HCT116 (cell line): ENCODE measurements at regions not wholly inside any gene's neighbourhood (a gene's known extent, or its start where the extent isn't known, plus 50 kb on each side); places are given as distances from the start of the nearest gene placed in this dataset.

Source experiments
- ATAC-seq: fragments of 200-7000 bp; cut with Tn5 transposase; 2 replicates; pipeline ENCODE4 v1.9.1; 2020; ENCODE audit warnings: mild to moderate bottlenecking, moderate library complexity
- BruUV-seq: library from RNA; stranded (reverse); fragments of 400-500 nt; replicated peaks from 2 replicates; lab custom pipeline; 2021; lab: Mats Ljungman, UMichigan
- CTCF ChIA-PET: fragments of 300-600 bp; sonication (Branson Sonifier 250); formaldehyde crosslinking; loops from one replicate; lab custom pipeline; 2021; ENCODE audit warnings: antibody characterized with exemption; lab: Charles Lee
- POLR2A ChIA-PET: fragments of 300-600, 350-600 bp; sonication (Branson Sonifier 250); formaldehyde crosslinking; loops from one replicate; lab custom pipeline; 2021; ENCODE audit warnings: antibody characterized with exemption; lab: Charles Lee
- RAD21 ChIA-PET, 2 experiments: fragments of 300-600 bp; sonication (Branson Sonifier 250); formaldehyde crosslinking; loops; one replicate each; lab custom pipeline; 2023; ENCODE audit warnings: low total read pairs in 2 of 2; ENCODE audit not compliant: uncharacterized antibody in 2 of 2, unreplicated experiment in 2 of 2, low non-redundant PET in 1 of 2; lab: Charles Lee
- DNase-seq: peaks from one replicate; pipeline ENCODE4 v3.0.0-alpha.2; 2010; ENCODE audit warnings: low read depth, low spot score
- H2AFZ ChIP-seq: fragments of 200-600 bp; shearing (Covaris generic), sonication (generic); 2 replicates; pipeline ENCODE4 v1.6.1; 2017; ENCODE audit warnings: low read depth, mixed run types, mixed read lengths, antibody characterized with exemption, low read length; ENCODE audit not compliant: poor library complexity, severe bottlenecking
- H3K27ac ChIP-seq: 2 replicates; pipeline ENCODE4 v1.5.1; 2012; ENCODE audit warnings: low read depth, low read length
- H3K27me3 ChIP-seq: fragments of 200-600 bp; sonication (generic); 2 replicates; pipeline ENCODE4 v1.6.1; 2016; ENCODE audit warnings: mixed run types, low read length, mixed read lengths; ENCODE audit not compliant: insufficient read depth
- H3K36me3 ChIP-seq, 2 experiments: fragments of 200-500 bp in 1 of 2; fragments of 200-600 bp in 1 of 2; sonication (Bioruptor generic) in 1 of 2; sonication (generic) in 1 of 2; 2 replicates each; pipeline versions ENCODE4 v1.5.1 to v1.6.1; 2014 to 2016; ENCODE audit warnings: low read length in 2 of 2, inconsistent platforms in 1 of 2, mixed read lengths in 1 of 2, mixed run types in 1 of 2; ENCODE audit not compliant: insufficient read depth in 2 of 2, control insufficient read depth in 1 of 2
- H3K4me1 ChIP-seq, 2 experiments: fragments of 200-600 bp in 1 of 2; sonication (generic) in 1 of 2; 2 replicates each; pipeline versions ENCODE4 v1.5.1 to v1.6.1; 2012 to 2017; ENCODE audit warnings: low read length in 2 of 2, inconsistent platforms in 1 of 2, mild to moderate bottlenecking in 1 of 2, mixed read lengths in 1 of 2, mixed run types in 1 of 2, moderate library complexity in 1 of 2; ENCODE audit not compliant: insufficient read depth in 2 of 2, control insufficient read depth in 1 of 2
- H3K4me2 ChIP-seq: fragments of 200-600 bp; sonication (generic); 2 replicates; pipeline ENCODE4 v1.6.1; 2017; ENCODE audit warnings: mixed run types, low read length, mixed read lengths
- H3K4me3 ChIP-seq, 2 experiments: fragments of 200-600 bp in 1 of 2; sonication (generic) in 1 of 2; replicated peaks in 1 of 2; 2 replicates each; pipeline ENCODE4 v1.5.1; 2011 to 2016; ENCODE audit warnings: low read length in 2 of 2, control low read depth in 1 of 2, low read depth in 1 of 2, mild to moderate bottlenecking in 1 of 2, mixed read lengths in 1 of 2, mixed run types in 1 of 2
- H3K79me2 ChIP-seq: fragments of 200-600 bp; sonication (generic); 2 replicates; pipeline ENCODE4 v1.6.1; 2017; ENCODE audit warnings: mild to moderate bottlenecking, mixed run types, low read length, moderate library complexity, mixed read lengths; ENCODE audit not compliant: insufficient read depth
- H3K9ac ChIP-seq: fragments of 200-600 bp; sonication (generic); 2 replicates; pipeline ENCODE4 v1.6.1; 2016; ENCODE audit warnings: low read length, mixed read lengths
- H3K9me2 ChIP-seq: fragments of 200-600 bp; sonication (generic), shearing (Covaris generic); 2 replicates; pipeline ENCODE4 v1.6.1; 2017; ENCODE audit warnings: mixed run types, mild to moderate bottlenecking, moderate library complexity; ENCODE audit not compliant: insufficient read depth
- H3K9me3 ChIP-seq, 2 experiments: fragments of 200-500 bp in 1 of 2; fragments of 200-600 bp in 1 of 2; sonication (Bioruptor generic) in 1 of 2; sonication (generic) in 1 of 2; 2 replicates each; pipeline ENCODE4 v1.6.1; 2014 to 2017; ENCODE audit warnings: low read length in 2 of 2, mixed read lengths in 2 of 2, inconsistent platforms in 1 of 2, low read depth in 1 of 2, mild to moderate bottlenecking in 1 of 2, mixed run types in 1 of 2, moderate library complexity in 1 of 2; ENCODE audit not compliant: control insufficient read depth in 1 of 2, insufficient read depth in 1 of 2
- H4K20me1 ChIP-seq: fragments of 200-600 bp; sonication (generic), shearing (Covaris generic); 2 replicates; pipeline ENCODE4 v1.6.1; 2017; ENCODE audit warnings: mixed run types, mild to moderate bottlenecking, moderate library complexity; ENCODE audit not compliant: insufficient read depth
- ATF3 ChIP-seq: IDR thresholded peaks from 2 replicates; pipeline ENCODE4 v1.6.1; 2012
- CBX3 ChIP-seq: IDR thresholded peaks from 2 replicates; pipeline ENCODE4 v1.6.1; 2012; ENCODE audit warnings: low read depth
- CEBPB ChIP-seq: IDR thresholded peaks from 2 replicates; pipeline ENCODE4 v1.6.1; 2012; ENCODE audit warnings: low read depth
- EGR1 ChIP-seq: IDR thresholded peaks from 2 replicates; pipeline ENCODE4 v1.6.1; 2012; ENCODE audit warnings: low read depth
- ELF1 ChIP-seq: IDR thresholded peaks from 2 replicates; pipeline ENCODE4 v1.6.1; 2012; ENCODE audit warnings: low read depth, borderline replicate concordance
- FOSL1 ChIP-seq: IDR thresholded peaks from 2 replicates; pipeline ENCODE4 v1.6.1; 2012; ENCODE audit warnings: low read depth
- JUND ChIP-seq: IDR thresholded peaks from 2 replicates; pipeline ENCODE4 v1.6.1; 2012
- POLR2AphosphoS5 ChIP-seq: IDR thresholded peaks from 2 replicates; pipeline ENCODE4 v1.6.1; 2011; ENCODE audit warnings: mild to moderate bottlenecking, low read depth, low read length, moderate library complexity
- RAD21 ChIP-seq: IDR thresholded peaks from 2 replicates; pipeline ENCODE4 v1.6.1; 2012; ENCODE audit warnings: low read depth, mild to moderate bottlenecking
- SIN3A ChIP-seq: IDR thresholded peaks from 2 replicates; pipeline ENCODE4 v1.6.1; 2012; ENCODE audit warnings: low read depth
- SP1 ChIP-seq: IDR thresholded peaks from 2 replicates; pipeline ENCODE4 v1.6.1; 2012; ENCODE audit warnings: low read depth
- SRF ChIP-seq: IDR thresholded peaks from 2 replicates; pipeline ENCODE4 v1.6.1; 2012; ENCODE audit warnings: low read depth
- TCF7L2 ChIP-seq: IDR thresholded peaks from 2 replicates; pipeline ENCODE4 v1.7.0; 2011; ENCODE audit warnings: borderline replicate concordance, inconsistent platforms; ENCODE audit not compliant: insufficient read depth, insufficient read length; ENCODE audit errors: extremely low read depth
- YY1 ChIP-seq: IDR thresholded peaks from 2 replicates; pipeline ENCODE4 v1.6.1; 2011; ENCODE audit warnings: low read length, low read depth, moderate library complexity, mild to moderate bottlenecking; ENCODE audit not compliant: insufficient replicate concordance; ENCODE audit errors: extremely low read depth
- ZFX ChIP-seq: fragments of 450-650 bp; IDR thresholded peaks from 2 replicates; pipeline ENCODE4 v1.6.1; 2017
- ZNF274 ChIP-seq: fragments of 200-500 bp; sonication (Bioruptor generic); IDR thresholded peaks from 2 replicates; pipeline ENCODE4 v1.6.1; 2014; ENCODE audit warnings: mild to moderate bottlenecking, low read depth, low read length, inconsistent platforms
- intact Hi-C: fragments of 100-400 bp; cut with micrococcal nuclease; formaldehyde crosslinking; loops from 2 replicates; pipeline ENCODE4 v1.10.0; 2022
- TF ChIP-seq, protein P1 (sequence below): IDR thresholded peaks from 2 replicates; pipeline ENCODE4 v1.6.1; 2011; ENCODE audit warnings: mild to moderate bottlenecking, low read length, moderate library complexity; ENCODE audit not compliant: insufficient replicate concordance; ENCODE audit errors: extremely low read depth
- TF ChIP-seq, protein P2 (sequence below), 3 experiments: fragments of 200-600 bp in 1 of 3; sonication (generic) in 1 of 3; IDR thresholded peaks in 2 of 3; conservative IDR thresholded peaks in 1 of 3; 2 replicates each; pipeline ENCODE4 v1.5.1; 2012 to 2017; ENCODE audit warnings: low read depth in 2 of 3, low read length in 2 of 3, antibody characterized with exemption in 1 of 3, borderline replicate concordance in 1 of 3, control low read depth in 1 of 3, mild to moderate bottlenecking in 1 of 3, mixed read lengths in 1 of 3, mixed run types in 1 of 3, moderate library complexity in 1 of 3; ENCODE audit not compliant: insufficient read depth in 1 of 3

GRCh38 chr5:167036585-167036984, 1254.9 kb upstream of the WWC1 start:
- H3K79me2 ChIP-seq: no peaks in the 10 kb centered on the region
- ATAC-seq: no peak
- TF ChIP-seq POLR2AphosphoS5: no peak
- no peak for TF ChIP-seq SP1
- no peak for TF ChIP-seq ZFX
- no peak for TF ChIP-seq SRF
- no peak for TF ChIP-seq YY1
- TF ChIP-seq ATF3: no peak
- TF ChIP-seq FOSL1: no peak
- no peak for TF ChIP-seq TCF7L2
- no peak for TF ChIP-seq EGR1
- no peak for TF ChIP-seq RAD21
- TF ChIP-seq, protein P1, sequence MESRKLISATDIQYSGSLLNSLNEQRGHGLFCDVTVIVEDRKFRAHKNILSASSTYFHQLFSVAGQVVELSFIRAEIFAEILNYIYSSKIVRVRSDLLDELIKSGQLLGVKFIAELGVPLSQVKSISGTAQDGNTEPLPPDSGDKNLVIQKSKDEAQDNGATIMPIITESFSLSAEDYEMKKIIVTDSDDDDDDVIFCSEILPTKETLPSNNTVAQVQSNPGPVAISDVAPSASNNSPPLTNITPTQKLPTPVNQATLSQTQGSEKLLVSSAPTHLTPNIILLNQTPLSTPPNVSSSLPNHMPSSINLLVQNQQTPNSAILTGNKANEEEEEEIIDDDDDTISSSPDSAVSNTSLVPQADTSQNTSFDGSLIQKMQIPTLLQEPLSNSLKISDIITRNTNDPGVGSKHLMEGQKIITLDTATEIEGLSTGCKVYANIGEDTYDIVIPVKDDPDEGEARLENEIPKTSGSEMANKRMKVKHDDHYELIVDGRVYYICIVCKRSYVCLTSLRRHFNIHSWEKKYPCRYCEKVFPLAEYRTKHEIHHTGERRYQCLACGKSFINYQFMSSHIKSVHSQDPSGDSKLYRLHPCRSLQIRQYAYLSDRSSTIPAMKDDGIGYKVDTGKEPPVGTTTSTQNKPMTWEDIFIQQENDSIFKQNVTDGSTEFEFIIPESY: no peak
- no peak for TF ChIP-seq ELF1
- TF ChIP-seq ZNF274: no peak
- TF ChIP-seq CEBPB: no peak
- TF ChIP-seq JUND: no peak
- no peak for TF ChIP-seq CBX3
- TF ChIP-seq SIN3A: no peak
- TF ChIP-seq, protein P2, sequence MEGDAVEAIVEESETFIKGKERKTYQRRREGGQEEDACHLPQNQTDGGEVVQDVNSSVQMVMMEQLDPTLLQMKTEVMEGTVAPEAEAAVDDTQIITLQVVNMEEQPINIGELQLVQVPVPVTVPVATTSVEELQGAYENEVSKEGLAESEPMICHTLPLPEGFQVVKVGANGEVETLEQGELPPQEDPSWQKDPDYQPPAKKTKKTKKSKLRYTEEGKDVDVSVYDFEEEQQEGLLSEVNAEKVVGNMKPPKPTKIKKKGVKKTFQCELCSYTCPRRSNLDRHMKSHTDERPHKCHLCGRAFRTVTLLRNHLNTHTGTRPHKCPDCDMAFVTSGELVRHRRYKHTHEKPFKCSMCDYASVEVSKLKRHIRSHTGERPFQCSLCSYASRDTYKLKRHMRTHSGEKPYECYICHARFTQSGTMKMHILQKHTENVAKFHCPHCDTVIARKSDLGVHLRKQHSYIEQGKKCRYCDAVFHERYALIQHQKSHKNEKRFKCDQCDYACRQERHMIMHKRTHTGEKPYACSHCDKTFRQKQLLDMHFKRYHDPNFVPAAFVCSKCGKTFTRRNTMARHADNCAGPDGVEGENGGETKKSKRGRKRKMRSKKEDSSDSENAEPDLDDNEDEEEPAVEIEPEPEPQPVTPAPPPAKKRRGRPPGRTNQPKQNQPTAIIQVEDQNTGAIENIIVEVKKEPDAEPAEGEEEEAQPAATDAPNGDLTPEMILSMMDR (IDR thresholded peaks at IDR 0.05 in 2 of 3, conservative IDR thresholded peaks at IDR 0.05 in 1 of 3; ENCODE audit: borderline replicate concordance in 1 of 3, insufficient read depth in 1 of 3, low read depth in 2 of 3, low read length in 2 of 3): no peak
- CTCF ChIA-PET: no interaction called here
- no peaks in the 10 kb centered on the region for H3K36me3 ChIP-seq
- no peak for DNase-seq
- H4K20me1 ChIP-seq: no peaks in the 10 kb centered on the region
- peaks cover 4 to 11% of the 10 kb centered on the region in 2 experiments; a peak in 2 of 4 replicates for H3K9me3 ChIP-seq
- no peak overlapping the region for H3K4me3 ChIP-seq
- RAD21 ChIA-PET: no interaction called here
- H3K9ac ChIP-seq: no peak overlapping the region
- no TSS peak for BruUV-seq
- POLR2A ChIA-PET: no interaction called here
- H3K27me3 ChIP-seq: no peaks in the 10 kb centered on the region
- H3K4me1 ChIP-seq: no peaks in the 10 kb centered on the region
- intact Hi-C loops: no loop called here
- H3K9me2 ChIP-seq: no peaks in the 10 kb centered on the region
- H3K27ac ChIP-seq: no peak overlapping the region
- H3K4me2 ChIP-seq: no peak overlapping the region
- no peak overlapping the region for H2AFZ ChIP-seq
